ENCODE measurements at regions not wholly inside any gene's neighbourhood (a gene's known extent, or its start where the extent isn't known, plus 50 kb on each side); places are given as distances from the start of the nearest gene placed in this dataset.

GRCh38 chr13:103573446-103573845 lies 507.2 kb upstream of the SLC10A2 start:
- no peak for TF ChIP-seq CTCF (conservative IDR thresholded peaks at IDR 0.05; ENCODE audit: low read depth, low read length)
- H3K4me3 ChIP-seq (ENCODE audit: low read length), result no peak overlapping the region
- no peak for DNase-seq (ENCODE audit: low read depth)

GRCh38 chr13:103568314-103568713 lies 502.1 kb upstream of the SLC10A2 start:
- TF ChIP-seq CTCF (conservative IDR thresholded peaks at IDR 0.05; ENCODE audit: low read depth, low read length), result no peak
- no peak overlapping the region for H3K4me3 ChIP-seq (ENCODE audit: low read length)
- no peak for DNase-seq (ENCODE audit: low read depth)

DNA sequence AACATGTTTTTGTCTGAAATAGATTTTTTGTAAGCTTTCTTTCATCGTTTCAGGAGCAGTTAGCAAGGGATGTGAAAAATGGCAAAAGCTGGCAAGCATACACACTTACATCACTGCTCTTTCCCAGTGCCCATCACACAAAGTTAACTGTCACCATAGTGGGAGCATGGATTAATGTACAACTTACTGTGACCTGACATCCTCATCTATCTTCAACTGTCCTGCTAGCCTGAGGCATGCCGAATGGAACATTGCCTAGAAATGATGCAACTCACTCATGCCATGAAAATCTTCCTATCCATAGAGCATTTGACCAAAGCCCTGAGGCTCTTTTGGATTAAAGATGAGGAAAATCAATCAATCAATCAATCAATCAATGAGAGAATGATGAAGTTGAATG lies 491.7 kb upstream of the SLC10A2 start:
- H3K4me3 ChIP-seq (ENCODE audit: low read length), result no peak overlapping the region
- no peak for TF ChIP-seq CTCF (conservative IDR thresholded peaks at IDR 0.05; ENCODE audit: low read depth, low read length)
- no peak for DNase-seq (ENCODE audit: low read depth)

DNA sequence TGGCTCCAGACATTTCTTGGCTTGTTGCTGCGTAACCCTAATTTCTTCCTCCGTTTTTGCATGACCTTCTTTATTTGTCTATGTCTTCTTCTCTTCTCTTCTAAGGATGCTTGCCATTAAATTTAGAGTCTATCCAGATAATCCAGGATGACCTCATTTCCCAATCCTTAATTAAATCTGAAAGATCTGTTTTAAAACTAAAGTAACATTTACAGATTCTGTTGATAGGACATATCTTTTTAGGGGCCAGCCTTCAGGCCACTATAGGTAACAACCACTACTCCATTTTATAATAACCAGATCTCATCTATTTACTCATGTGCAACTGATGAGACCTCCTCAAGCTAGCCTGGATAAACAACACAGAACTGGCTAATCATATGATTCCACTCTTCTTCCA lies 490.5 kb upstream of the SLC10A2 start:
- H3K4me3 ChIP-seq (ENCODE audit: low read length), result no peak overlapping the region
- no peak for TF ChIP-seq CTCF (conservative IDR thresholded peaks at IDR 0.05; ENCODE audit: low read depth, low read length)
- no peak for DNase-seq (ENCODE audit: low read depth)

DNA sequence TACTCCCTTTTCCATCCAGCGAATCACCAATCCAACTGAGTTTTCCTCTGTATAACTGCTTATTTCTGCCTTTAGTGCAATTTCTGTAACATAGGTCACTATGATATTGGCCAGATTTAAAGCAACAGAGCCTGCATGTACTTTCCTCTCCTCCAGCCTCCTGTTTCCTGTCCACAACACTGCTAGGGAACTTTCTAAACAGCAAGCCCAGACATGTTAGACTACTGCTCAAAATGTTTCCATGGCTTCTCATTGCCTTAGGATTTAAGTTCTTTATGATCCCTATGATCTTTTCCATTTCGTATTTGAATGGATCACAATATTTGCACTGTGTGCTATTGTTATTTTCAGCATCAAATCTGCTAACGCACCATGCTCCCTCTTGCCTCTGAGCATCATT lies 481.7 kb upstream of the SLC10A2 start:
- no peak for TF ChIP-seq CTCF (conservative IDR thresholded peaks at IDR 0.05; ENCODE audit: low read depth, low read length)
- no peak for DNase-seq (ENCODE audit: low read depth)
- no peak overlapping the region for H3K4me3 ChIP-seq (ENCODE audit: low read length)

DNA sequence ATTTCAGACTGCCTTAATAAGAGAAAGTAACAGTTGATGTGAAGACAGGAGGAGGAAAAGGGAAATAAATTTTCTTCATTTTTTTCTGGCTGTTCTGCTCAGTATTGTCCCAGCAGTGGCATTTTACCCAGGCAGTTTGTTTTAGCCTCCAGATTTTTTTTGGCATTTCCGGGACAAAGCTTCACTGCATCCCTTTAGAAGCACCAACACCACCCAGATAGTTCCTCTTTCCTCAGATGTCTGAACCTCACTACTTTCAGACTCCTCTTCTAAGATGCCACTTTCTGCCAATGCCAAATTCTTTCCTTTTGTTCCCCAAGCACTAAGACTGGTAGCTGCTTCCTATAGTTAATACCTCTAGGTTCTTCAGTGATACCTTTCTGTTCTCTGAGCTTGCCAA lies 480.1 kb upstream of the SLC10A2 start:
- no peak for TF ChIP-seq CTCF (conservative IDR thresholded peaks at IDR 0.05; ENCODE audit: low read depth, low read length)
- no peak overlapping the region for H3K4me3 ChIP-seq (ENCODE audit: low read length)
- DNase-seq (ENCODE audit: low read depth), result no peak

DNA sequence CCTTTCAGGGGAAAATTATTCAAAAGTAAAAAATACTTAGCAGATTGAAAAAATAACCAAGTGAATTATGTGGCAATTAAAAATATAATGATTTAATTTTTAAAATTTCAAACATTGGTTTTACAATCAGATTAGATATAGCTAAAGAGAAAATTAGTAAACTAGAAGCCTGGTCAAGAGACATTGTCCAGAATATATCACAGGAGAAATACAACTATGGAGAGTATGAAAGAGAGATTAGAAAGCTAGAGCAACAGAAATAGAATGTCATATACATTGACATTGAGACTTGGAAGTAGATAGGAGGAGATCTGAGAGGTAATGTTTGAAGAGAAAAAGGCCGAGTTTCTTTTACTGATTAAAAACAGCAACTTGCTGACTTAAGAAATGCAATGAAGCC lies 476.4 kb upstream of the SLC10A2 start:
- no peak for DNase-seq (ENCODE audit: low read depth)
- TF ChIP-seq CTCF (conservative IDR thresholded peaks at IDR 0.05; ENCODE audit: low read depth, low read length), result no peak
- H3K4me3 ChIP-seq (ENCODE audit: low read length), result no peak overlapping the region

Measured in retinal pigment epithelial cell (primary cell).